Fibroblast of skin of abdomen (primary cell): ENCODE measurements at regions not wholly inside any gene's neighbourhood (a gene's known extent, or its start where the extent isn't known, plus 50 kb on each side); places are given as distances from the start of the nearest gene placed in this dataset.

Experiments used
- DNase-seq: peaks from one replicate; pipeline ENCODE4 v3.0.0-alpha.2; 2013

DNA sequence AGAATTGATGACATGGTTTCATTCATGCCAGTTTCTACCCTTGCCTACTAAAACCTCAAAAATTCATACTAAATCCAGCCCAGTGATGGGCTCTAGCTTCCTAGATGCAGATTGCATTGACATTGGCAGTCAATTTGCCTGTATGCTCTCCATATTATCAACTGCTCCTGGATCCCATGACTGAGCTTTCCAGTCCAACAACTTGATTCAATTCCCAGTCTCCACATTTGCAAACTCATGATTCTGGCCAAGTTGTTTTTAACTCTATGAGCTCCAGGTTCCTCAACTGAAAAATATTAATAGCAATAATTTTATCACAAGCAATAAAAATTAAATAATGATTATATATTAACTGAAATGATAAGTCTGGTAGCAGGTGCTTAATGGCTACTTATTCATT is 51.0 kb upstream of the DSC1 start:
- no peak for DNase-seq

DNA sequence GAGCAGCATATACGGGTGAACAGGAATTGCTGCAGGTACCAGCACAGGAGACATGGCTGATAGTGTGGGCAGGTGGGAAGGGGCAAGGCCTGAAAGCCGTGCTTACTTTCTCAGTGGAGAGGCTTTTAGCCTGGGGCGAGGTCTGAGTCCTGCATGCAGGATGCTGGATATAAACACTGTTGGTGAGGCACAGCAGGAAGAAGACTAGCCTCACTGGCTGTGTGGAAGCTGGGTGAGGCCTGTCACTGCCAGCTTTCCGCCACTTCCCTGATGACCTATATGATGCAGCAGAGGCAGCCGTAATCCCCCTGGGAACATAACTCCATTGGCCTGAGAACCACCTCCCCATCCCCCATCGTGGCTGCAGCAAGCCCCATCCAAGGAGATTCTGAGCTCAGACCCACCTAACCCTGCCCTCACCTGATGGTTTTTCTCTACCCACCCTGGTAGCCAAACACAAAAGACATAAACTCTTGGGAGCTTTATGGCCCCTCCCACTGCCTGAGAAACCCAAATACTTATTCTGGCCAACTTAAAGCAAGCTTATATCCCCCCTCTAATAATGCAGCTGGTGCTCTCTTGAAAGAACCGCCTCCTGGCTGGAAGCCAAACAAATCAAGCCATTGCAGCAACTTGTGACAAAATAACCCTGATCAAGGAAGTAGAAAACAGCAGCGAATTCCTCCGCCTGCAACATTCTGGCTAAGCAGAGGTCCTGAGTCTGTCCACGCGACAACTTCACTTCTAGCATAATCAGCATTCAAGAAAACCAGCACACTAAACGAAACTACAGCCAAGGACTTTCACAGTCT is 54.6 kb upstream of the DSC1 start:
- DNase-seq: no peak

DNA sequence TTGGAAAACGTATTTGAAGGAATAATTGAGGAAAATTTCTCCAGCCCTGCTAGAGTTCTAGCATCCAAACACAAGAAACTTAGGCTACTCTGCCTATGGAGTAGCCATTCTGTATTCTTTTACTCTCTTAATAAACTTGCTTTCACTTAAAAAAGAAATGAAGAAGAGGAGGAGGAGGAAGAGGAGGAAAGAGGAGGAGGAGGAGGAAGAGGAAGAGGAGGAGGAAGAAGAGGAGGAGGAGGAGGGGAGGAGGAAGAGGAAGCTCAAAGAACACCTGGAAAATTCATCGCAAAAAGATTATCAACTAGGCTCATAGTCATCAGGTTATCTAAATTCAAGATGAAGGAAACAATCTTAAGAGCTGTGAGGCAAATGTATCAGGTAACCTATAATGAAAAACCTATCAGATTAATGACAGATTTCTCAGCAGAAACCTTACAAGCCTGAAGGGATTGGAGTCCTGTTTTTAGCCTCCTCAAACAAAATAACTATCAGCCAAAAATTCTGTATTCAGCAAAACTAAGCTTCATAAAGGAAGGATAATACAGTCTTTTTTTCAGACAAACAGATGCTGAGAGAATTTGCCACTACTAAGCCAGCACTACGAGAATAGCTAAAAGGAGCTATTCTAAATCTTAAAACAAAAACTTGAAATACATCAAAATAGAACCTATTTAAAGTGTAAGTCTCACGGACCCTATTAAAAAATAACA is 56.2 kb upstream of the DSC1 start:
- no peak for DNase-seq

DNA sequence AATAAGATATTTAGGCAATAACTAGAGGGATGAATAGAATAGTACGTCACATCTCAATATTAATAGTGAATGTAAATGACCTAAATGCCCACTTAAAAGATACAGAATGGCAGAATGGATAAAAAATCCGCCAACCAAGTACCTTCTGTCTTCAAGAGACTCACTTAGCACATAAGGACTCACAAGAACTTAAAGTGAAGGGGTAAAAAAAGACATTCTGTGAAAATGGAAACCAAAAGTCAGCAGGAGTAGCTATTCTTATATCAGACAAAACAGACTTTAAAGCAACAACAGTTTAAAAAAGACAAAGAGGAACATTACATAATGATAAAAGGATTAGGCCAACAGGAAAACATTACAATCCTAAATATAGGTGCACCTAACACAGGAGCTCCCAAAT is 56.7 kb upstream of the DSC1 start:
- DNase-seq: no peak

DNA sequence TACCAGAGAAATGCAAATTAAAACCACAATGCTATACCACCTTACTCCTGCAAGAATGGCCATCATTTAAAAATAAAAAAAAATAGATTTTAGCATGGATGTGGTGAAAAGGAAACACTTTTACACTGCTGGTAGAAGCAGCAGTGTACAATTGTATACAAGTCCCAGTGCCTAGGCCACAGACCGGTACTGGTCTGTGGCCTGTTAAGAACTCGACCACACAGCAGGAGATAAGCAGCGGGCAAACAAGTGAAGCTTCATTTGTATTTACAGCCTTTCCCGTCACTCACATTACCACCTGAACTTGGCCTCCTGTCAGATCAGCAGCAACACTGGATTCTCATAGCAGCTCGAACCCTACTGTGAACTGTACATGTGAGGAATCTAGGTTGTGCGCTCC is 60.7 kb upstream of the DSC1 start:
- DNase-seq: no peak

DNA sequence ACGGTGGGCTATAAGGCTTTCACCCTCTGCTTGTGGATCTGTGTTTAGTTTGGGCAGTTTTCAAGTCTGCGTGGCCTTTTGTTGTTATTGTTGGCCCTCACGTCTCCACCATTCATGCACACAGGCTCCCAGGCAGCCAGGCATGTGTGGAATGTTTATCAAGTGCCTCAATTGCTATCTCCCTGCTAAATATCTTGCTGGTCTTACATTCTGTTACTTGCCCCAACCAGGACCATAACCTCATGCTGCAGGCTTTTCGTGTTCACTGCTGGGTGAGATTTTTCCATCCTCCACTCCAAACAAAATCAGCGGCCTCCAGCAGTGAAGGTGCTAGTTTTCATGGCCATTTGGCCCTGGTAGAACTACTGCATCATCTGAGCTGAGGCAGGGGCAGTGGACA is 63.0 kb upstream of the DSC1 start:
- DNase-seq: peak; percentile 5

DNA sequence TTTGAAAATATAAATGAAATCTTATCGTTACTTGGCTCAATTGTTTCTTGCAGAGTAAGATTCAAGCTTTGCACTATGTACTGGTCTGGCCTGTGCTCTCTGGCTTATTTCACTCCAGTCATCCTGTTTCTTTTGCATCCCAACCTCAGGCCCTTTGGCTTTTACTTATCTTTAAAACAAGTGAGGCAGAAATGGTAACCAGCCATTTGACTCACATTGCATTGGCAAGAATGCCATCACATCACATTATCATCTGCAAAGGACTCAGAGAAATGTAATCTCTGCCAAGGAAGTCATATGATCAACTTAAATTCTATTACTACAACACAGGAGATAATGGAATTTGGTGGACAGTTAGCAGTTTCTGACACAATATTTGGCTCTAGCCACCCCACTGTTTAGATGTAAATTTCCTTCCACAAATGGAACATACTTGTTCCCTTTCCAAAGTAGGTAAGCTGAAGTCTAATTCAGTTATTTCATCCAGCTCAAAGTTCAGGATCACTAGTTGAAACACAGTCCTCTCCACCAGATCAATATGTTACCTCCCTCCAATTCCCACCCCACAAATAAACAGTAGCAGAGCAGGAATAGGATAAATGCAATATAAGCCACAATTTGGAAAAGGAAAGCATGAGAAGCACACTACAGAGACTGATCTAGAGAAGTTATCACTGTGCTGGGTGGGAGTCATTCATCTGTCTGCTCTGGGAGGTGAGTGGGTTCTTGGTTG is 65.0 kb upstream of the DSC1 start:
- DNase-seq: no peak

DNA sequence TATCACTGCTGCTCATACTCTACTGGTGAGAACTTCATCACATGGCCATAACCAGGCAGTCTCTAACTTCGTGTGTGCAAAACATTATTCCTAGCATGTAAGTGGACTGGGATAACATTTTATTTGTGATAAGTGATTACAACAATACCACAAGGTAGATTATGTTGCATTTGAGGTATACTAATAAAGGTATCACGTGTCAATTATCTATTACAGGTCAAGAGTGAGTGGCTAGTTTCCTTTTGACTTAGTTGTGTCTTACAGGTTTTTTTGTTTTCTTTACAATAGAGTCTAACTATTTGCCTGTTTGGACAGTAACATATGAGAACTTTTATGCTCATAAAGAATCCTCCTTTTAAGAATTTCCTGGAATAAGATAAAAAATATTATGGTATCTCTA is 67.2 kb upstream of the DSC1 start:
- no peak for DNase-seq

DNA sequence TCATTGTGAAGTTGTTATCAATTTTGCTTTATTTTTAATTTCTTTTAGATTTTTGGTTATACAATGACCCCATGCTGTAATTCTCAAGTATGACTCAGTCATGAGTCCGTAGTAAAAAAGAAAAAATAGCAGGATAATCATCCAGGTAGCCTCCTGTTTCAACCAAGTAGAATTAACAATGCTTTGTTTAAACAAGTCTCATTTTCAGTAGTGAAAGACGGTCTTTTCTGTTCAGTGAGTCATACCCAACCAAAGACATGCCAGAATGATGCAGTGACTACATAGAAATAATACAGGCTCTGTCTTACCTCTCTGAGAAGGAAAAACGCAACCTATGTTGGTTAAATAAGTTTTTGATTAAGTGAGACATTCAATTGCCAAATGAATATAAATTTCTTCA is 67.8 kb upstream of the DSC1 start:
- DNase-seq: no peak

DNA sequence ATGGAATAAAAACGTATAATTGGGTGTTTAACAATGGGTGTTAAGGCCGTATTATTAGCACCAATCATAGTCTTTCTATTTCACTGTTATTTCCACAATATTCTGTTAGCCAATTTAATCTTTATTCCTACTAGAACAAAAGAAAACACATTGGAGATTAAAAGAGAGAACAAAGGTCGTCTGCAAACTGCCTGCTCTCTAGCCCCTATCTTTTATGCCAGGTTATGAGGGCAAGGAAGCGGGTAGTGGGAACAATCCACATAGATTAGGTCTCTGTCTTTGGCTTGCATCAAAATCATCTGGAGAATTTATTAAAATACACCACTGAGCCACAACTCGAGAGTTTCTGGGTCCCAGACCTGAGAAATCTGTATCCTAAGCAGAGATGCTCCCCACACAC is 69.4 kb upstream of the DSC1 start:
- DNase-seq: no peak

DNA sequence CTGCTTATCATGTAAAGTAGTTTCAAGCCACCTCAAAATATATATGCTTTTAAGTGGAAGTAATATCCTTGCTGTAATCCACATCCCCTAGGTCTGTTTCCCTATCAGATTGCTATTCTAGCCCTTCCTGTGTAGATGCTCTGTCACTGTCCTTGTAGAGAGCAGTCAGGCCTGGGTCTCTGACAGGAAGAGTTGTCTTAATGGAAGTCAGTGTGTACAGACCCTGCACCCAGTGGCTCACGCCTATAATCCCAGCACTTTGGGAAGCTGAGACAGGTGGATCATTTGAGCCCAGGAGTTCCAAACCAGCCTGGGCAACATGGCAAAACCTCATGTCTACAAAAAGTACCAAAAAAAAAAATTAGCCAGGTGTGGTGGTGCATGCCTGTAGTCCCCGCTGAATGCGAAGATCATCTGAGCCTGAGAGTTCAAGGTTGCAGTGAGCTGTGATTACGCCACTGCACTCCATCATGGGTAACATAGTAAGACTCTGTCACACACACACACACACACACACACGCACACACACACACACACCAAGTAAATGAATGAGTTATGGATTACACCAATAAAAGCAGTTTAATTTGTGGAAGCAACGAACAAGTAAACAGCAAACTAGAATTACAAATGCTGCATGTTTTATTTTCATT is 70.2 kb upstream of the DSC1 start:
- DNase-seq: no peak

DNA sequence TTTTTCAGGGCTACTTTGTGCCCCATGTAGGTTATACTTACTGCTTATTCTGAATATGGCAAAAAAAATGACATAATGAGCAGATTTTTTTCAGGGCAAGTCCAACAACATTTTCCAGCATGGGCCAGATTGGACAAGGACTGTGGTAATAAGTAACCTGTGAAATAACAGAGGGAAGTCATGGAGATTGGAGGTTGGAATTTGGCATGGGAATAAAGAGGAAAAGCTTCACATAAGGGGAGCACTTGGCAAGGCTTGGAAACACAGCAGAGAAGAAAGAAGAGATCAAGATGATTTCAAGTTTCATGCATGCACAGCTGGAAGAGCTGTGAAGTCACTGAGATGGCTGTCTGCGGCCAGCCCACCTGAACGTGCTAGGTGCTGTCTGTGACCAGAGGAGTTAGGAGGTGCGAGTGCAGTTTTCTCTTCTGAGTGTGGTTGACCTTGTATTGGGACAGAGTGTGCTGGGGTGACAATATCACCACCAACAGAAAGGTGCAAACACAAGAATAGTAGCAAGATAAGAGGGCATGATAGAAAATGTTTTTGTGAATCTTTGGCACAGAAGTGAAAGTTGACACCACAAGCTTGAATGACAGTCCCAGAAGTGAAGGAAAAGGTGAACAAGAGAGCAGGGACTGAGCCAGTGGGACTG is 71.1 kb upstream of the DSC1 start:
- no peak for DNase-seq

DNA sequence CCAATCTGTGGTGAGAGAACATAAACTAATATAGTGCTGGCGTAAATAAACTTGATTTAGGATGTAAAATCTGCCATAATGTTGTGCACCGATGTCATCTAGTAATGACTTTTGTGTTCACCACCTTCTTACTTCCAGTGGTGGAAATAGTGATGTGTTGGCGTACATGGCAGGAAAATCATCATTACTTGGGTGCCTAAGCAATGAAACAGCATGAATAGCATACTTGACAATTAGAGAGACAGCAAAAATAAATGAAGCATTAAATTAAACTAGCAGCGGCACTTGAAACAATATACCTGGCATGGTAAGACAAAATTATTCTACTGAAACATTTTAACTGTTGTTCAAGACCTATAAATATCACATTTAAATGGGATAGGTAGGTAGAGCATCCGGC is 73.2 kb upstream of the DSC1 start:
- DNase-seq: no peak

DNA sequence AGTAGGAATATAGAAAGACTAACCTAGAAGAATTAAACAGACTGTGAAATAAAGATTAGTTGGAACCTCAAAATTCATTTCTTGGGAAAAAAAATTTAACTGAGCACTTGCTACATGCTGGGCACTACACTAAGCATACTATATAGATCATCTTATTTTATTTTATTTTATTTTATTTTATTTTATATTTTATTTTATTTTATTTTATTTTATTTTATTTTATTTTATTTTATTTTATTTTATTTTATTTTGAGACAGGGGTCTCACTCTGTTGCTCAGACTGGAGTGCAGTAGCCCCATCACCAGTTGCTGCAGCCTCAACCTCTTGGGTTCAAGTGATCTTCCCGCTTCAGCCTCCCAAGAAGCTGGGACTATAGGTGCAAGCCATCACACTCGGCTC is 74.5 kb upstream of the DSC1 start:
- no peak for DNase-seq

DNA sequence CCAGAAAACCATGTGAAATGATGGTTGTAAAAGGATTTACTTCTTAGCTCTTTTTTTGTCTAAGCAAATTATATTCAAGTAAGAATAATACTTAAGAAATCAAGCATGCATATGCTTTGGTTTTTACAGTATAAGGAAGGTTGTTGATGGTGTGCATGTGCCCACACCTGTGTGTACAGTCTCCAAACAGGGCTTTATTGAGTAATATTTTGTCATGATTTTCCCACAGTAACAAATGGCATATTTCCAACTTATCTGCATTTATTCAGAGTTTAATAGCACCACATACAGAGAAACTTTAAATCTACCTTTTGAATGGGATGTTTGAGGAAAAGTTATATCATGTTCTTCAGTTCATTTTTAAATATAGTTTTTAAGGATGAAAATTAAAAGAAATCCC is 76.5 kb upstream of the DSG1 start:
- DNase-seq: no peak

DNA sequence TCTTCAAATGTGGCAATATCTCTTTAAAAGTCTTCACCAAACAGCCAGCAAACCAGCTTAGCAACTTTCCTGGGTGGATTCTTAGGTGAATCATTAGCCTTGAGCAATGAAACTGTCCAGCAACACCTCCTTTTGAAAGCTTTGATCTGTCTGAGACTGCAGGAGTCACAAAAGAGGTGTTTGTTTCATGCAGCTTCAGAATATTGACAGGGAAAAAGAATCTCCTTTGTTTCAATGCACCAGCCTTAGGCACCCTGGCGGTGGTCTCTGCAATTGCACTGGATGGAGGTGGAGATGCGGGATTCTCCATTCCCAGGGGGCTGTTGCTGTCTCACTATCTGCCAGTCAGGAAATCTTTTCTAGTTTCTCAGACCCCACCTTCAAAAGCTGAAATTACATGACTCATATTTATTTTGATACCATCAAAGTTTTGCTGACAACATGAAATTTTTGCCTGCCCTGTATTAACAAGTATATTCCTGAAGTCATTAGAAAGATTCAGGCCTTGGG is 76.0 kb upstream of the DSG1 start:
- DNase-seq: no peak

DNA sequence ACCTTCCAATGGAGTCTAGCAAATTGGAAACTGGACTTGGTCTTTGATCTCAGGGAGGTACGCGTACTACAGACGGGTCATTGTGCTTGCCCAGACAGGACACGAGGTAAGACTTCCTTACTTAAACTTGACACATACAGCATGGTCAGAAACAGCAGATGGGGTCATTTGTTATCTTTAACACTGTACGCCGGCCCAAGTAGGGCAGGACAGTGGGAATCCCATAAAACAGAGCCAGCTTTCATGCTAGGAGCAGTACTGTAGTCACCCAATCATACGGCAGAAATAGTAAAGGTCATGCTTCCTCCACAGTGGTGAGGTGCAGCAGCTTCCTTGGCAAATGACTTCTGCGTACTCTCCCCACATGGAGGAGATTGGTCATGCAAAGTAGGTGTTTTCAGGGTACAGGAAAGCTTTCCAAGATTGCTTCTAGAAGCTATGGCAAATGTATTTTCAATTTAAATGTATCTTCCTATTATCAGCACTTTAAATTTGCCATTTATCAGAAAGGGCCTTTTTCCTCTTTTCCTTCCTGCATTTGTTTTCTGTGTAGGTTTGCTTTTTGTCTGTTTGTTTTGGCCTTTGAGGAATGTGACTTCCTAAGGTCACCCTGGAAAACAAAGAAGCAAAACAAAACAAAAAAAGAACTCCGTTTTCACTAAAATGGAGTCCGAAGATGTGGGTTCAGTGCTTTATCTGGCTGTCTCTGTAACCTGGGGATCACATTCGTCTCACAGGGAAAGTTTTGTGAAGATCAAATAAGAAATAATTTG is 74.0 kb upstream of the DSG1 start:
- no peak for DNase-seq

DNA sequence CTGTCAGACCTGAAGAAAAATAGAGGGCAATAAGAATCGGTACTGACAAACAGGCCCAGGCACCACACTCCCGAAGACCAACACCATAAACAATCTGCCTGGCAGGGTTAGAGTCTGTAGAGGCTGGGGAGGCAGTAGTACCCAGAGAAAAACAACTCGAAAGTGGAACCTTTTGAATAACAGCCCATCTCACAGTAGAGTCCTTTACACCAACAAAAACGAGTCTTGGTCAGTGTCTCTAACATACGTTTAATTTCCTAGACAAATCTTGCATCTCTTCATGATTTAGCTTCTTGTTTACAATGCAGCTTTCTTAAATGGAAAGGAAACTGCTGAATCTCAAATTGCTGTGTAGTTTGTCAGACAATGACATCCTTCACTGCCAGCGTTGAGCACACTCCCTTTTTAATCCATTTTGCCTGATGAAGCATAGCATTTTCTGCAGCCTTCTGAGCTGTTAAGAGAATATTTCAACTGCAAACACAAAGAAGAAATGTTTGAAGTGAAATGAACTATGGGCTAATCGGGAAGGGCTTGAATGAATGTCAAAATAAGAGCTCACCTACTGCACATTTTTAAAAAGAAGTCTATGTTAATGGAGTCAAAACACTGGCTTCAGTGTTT is 73.1 kb upstream of the DSG1 start:
- DNase-seq: no peak

DNA sequence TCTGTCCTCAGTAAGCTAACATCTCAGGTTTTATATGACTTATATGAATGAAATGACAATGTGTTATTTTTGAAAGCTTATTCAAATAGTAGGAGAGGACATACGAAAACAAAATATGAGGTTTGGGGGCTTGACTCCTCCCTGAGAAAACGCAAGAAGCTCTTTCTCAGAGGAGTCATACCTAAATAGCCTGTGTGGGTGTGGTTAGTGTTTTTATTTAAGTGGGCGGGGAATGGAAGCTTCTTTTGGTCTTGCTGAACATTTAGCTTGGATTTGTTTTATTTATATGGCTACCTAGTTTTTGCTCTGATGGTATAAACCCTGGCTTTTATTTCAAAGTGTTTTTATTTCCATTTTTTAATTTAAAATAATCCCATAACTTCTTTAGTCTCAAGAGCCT is 72.1 kb upstream of the DSG1 start:
- no peak for DNase-seq

DNA sequence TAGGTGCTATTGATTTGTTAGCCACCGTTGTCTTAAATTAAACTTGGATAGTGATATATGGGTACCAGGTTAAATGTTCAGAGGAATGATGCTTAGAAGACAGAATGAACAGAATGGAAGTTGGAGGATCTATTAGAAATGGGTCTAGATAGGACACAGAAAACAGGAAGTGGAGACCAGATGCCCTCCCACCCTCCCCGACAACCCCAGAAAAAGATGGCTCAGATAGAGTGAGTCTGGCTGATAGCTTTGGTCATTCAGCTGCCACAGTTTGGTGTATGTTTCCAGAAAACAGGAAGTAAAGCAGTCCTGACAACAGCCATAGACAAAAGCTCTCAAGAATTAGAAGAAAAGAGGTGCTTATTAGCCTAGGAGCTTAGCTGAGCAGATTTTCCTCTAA is 71.5 kb upstream of the DSG1 start:
- DNase-seq: no peak

DNA sequence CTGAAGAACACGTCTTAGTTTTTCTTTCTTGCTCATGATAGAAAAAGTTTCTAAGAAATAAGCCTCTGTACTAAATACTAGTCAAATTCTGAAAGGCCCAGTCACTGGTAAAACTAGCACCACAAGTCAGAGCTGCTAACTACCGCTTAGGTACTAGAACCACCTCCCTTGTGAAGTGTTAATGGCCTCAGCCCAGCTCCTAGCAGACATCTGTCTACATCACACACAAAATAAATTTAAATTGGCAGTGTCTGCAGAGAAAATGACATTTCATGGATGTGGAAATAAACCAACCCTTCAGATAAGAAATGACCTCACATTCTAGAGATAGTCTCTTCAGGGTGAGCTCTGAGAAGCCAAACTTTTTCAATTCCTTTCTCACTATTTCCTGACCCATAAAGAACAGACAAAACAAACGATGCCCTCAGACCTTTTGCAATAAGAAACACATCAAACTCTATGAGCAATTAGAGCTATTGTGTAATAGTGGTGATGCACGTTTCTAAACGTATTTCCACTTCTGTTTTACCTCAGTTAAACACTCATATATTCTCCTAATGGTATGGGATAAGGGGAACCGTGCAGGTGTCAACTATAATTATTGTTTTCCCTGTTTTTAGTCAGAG is 70.3 kb upstream of the DSG1 start:
- no peak for DNase-seq
